ENCODE measurements at regions not wholly inside any gene's neighbourhood (a gene's known extent, or its start where the extent isn't known, plus 50 kb on each side); places are given as distances from the start of the nearest gene placed in this dataset.

DNA sequence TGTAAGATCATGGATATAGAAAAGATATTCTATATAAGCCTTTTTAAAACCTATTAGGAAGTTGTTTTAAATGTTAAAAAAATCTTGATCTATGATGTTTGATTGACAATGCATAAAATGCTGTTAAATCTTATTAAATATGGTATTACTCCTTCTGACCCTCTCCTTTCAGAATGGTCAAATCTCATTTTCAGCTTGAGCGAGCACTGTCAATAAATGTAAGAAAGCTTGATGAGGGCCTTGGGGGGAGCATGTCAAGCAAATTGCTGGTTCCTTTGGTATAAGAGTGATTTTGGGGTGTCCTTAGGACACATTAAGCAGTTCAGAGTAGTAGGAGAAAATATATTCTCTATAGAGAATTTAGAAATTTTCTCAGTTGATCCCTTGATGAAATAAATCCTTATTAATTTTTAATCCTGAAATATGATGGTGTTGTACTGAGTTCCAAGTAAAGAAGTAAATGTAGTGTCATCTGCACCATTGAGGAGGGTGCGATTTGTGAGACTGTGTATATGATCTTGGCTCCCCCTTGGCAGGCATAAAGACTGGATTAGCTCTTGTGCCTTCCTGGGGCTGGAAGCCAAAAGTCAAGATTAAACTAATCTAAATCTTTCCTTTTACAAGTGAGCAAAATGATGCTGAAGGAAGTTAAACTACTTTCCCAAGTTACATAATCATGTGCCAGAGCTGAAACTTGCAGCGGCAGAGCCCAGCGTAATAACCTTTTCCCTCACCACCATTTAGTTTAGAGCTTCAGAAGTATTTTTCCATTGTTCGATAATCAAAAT is 82.6 kb upstream of the ANK2 start:
- H3K4me1 ChIP-seq = no peaks in the 10 kb centered on the region
- H3K4me3 ChIP-seq = no peak overlapping the region
- no peak overlapping the region for H3K27ac ChIP-seq
- TF ChIP-seq, protein P1, sequence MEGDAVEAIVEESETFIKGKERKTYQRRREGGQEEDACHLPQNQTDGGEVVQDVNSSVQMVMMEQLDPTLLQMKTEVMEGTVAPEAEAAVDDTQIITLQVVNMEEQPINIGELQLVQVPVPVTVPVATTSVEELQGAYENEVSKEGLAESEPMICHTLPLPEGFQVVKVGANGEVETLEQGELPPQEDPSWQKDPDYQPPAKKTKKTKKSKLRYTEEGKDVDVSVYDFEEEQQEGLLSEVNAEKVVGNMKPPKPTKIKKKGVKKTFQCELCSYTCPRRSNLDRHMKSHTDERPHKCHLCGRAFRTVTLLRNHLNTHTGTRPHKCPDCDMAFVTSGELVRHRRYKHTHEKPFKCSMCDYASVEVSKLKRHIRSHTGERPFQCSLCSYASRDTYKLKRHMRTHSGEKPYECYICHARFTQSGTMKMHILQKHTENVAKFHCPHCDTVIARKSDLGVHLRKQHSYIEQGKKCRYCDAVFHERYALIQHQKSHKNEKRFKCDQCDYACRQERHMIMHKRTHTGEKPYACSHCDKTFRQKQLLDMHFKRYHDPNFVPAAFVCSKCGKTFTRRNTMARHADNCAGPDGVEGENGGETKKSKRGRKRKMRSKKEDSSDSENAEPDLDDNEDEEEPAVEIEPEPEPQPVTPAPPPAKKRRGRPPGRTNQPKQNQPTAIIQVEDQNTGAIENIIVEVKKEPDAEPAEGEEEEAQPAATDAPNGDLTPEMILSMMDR (IDR thresholded peaks at IDR 0.05) = no peak
- TF ChIP-seq EP300 (IDR thresholded peaks at IDR 0.05) (no peak), POLR2A (IDR thresholded peaks at IDR 0.05) (no peak)
- no peaks in the 10 kb centered on the region for H3K36me3 ChIP-seq
- 92 to 94% methylated on average over 5 of the region's 5 CpGs for WGBS, 2 donors
- no peaks in the 10 kb centered on the region for H3K9me3 ChIP-seq
- no peak for DNase-seq (ENCODE audit: low spot score in 2 of 2)
- H3K27me3 ChIP-seq = no peaks in the 10 kb centered on the region

DNA sequence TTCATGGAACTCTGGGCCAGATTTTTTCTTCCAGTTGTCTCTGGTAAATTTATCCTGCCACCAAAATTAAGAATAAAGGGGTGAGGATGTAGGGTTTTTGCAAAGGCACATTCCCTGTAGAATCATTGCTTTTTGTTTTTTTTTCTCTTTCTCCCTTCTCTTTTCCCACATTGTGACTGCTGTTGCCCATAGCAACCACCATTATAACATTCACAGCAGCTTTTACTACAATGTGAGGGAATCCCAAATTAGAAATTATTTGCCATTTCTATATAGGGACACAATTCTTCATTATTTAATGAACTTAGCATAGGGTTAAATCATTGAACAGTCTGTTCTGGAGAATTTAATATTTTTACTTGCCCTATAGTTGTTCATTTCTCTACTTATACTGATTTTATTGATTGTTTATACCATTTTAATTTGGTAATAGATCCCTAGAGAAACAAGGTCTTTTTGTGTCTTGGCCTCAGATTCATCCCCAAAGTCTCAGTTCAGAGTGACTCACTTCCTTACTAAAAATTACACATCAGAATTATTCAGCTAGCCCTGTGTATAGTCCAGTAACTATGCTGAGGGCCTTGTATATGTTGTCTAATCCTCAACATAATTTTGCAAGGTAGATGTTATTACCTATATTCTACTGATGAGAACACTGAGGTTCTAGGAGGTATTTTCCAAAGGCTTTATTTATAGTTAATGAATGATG is 80.8 kb upstream of the ANK2 start:
- H3K36me3 ChIP-seq = no peaks in the 10 kb centered on the region
- no peak for DNase-seq (ENCODE audit: low spot score in 2 of 2)
- TF ChIP-seq POLR2A (IDR thresholded peaks at IDR 0.05) (no peak), EP300 (IDR thresholded peaks at IDR 0.05) (no peak)
- TF ChIP-seq, protein P1 (IDR thresholded peaks at IDR 0.05) = no peak
- H3K4me1 ChIP-seq = no peaks in the 10 kb centered on the region
- no peaks in the 10 kb centered on the region for H3K27me3 ChIP-seq
- no peaks in the 10 kb centered on the region for H3K9me3 ChIP-seq
- no peak overlapping the region for H3K27ac ChIP-seq
- H3K4me3 ChIP-seq = no peak overlapping the region

DNA sequence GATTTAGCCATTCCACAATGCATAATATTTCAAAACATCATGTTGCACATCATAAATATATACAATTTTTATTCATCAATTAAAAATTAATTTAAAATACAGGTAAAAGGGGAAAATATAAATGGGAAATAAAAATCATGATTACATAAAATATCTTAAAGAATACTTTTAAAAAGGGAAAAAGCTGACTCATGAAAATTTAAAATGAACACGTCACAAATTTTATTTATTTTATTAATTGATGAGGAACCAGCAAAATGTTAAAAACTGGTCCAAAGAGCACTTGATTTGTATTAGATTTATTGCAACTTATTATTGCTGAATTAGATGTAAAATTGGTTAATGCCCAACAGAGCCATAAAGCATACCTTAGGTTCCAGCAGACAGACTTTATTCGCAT is 78.5 kb upstream of the ANK2 start:
- 97 to 98% methylated on average over 2 of the region's 2 CpGs for WGBS, 2 donors
- no peak for DNase-seq (ENCODE audit: low spot score in 2 of 2)
- Histone ChIP-seq H3K27me3 (no peaks in the 10 kb centered on the region), H3K4me1 (no peaks in the 10 kb centered on the region), H3K9me3 (no peaks in the 10 kb centered on the region), H3K36me3 (no peaks in the 10 kb centered on the region), H3K27ac (no peak overlapping the region), H3K4me3 (no peak overlapping the region)
- TF ChIP-seq POLR2A (IDR thresholded peaks at IDR 0.05) (no peak), EP300 (IDR thresholded peaks at IDR 0.05) (no peak)
- TF ChIP-seq, protein P1 (IDR thresholded peaks at IDR 0.05) = no peak

DNA sequence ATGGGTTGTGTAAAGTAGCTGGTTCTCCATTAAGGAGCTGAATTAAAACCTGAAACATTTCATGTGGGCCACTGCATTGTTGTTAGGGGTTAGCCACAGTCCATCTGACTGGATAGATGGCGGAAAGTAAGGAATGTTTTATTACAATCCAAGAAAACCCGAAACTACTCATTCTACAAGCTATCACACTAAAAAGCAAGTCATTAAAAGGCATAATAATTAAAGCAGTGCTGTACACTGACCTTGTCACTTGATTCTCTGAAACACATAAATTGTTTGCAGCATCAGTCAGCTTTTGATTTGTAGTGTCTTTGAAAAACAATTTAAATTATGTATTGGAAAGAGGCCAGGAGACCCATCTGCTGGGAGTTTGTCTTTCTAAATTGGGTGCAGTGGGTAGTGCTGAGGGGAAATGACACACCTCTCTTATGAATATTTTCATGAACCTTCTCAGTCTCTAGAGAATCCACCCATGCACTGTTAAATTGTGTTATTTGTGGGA is 75.7 kb upstream of the ANK2 start:
- H3K27ac ChIP-seq = no peak overlapping the region
- no peak for TF ChIP-seq POLR2A (IDR thresholded peaks at IDR 0.05)
- TF ChIP-seq, protein P1 (IDR thresholded peaks at IDR 0.05) = no peak
- DNase-seq (ENCODE audit: low spot score in 2 of 2) = no peak

More for the DNA sequence above, 75.7 kb upstream of the ANK2 start:
- Histone ChIP-seq H3K4me1 (no peaks in the 10 kb centered on the region), H3K36me3 (no peaks in the 10 kb centered on the region), H3K9me3 (no peaks in the 10 kb centered on the region), H3K4me3 (no peak overlapping the region), H3K27me3 (no peaks in the 10 kb centered on the region)
- WGBS, 2 donors = 90 to 92% methylated on average over 2 of the region's 2 CpGs
